Pancreas (tissue), 10 donors: ENCODE measurements at regions not wholly inside any gene's neighbourhood (a gene's known extent, or its start where the extent isn't known, plus 50 kb on each side); places are given as distances from the start of the nearest gene placed in this dataset.

Experiments used
- ATAC-seq, 4 donors: fragments of 200-7000 bp; cut with Tn5 transposase; one replicate each; pipeline versions ENCODE4 v1.8.0 to v1.9.1; 2020; ENCODE audit warnings: mild to moderate bottlenecking in 4 of 4, moderate library complexity in 4 of 4
- DNase-seq, 6 donors: peaks; one replicate each; pipeline ENCODE4 v3.0.0-alpha.2; 2020
- FAIRE-seq: peaks from 2 replicates; lab custom pipeline; 2012; peaks lifted over from hg19 to GRCh38; lab: Jason Lieb, UNC
- H3K27ac ChIP-seq, 4 donors: fragments of 200-600 bp; sonication (generic); 1 replicate in 3 of 4; 2 replicates in 1 of 4; pipeline versions ENCODE4 v1.5.0 to v1.8.0; 2020
- H3K27me3 ChIP-seq, 4 donors: fragments of 200-600 bp; one replicate each; pipeline ENCODE4 v1.8.0; 2021
- H3K36me3 ChIP-seq, 3 donors: fragments of 200-600 bp; sonication (generic) in 1 of 3; one replicate each; pipeline versions ENCODE4 v1.5.0 to v1.8.0; 2020 to 2021
- H3K4me1 ChIP-seq, 3 donors: fragments of 200-600 bp; one replicate each; pipeline ENCODE4 v1.8.0; 2021
- H3K4me3 ChIP-seq, 4 donors: fragments of 200-600 bp; sonication (generic) in 2 of 4; one replicate each; pipeline versions ENCODE4 v1.5.0 to v1.8.0; 2020 to 2021
- H3K9me3 ChIP-seq, 4 donors: fragments of 200-600 bp; one replicate each; pipeline ENCODE4 v1.8.0; 2021
- WGBS, 2 donors: extraction: QIAGEN DNeasy Blood & Tissue Kit; methylation state at CpG; one replicate each; pipeline ENCODE4 v1.1.7; 2013; 5-methylcytosine and 5-hydroxymethylcytosine counted together
- intact Hi-C, 3 donors: fragments of 100-400 bp; cut with DNase I; formaldehyde crosslinking; loops; one replicate each; pipeline versions ENCODE4 v1.11.1 to v1.14.2; 2022
- TF ChIP-seq, protein P1 (sequence below), 4 donors: fragments of 200-600 bp; sonication (generic) in 3 of 4; IDR thresholded peaks; one replicate each; pipeline versions ENCODE4 v1.5.0 to v1.8.0; 2021; ENCODE audit warnings: antibody characterized with exemption in 4 of 4
- donor health status: healthy with polysubstance abuse.
- donor health status: DM: no; HTN: no; CAD: no; lungs with moderate emphysema.
- donor health status: DM: no; HTN: no; CAD: no.
- donor health status: control.
- donor health status: control.
- donor health status: Bipolar disorder and iron deficiency.
- donor health status: DM: yes; HTN: yes; CAD: no.
- donor health status: DM: no; HTN: no; CAD: no.
- donor health status: DM: no; HTN: no; CAD: no.
- donor health status: DM: yes; HTN: yes; CAD: no.

DNA sequence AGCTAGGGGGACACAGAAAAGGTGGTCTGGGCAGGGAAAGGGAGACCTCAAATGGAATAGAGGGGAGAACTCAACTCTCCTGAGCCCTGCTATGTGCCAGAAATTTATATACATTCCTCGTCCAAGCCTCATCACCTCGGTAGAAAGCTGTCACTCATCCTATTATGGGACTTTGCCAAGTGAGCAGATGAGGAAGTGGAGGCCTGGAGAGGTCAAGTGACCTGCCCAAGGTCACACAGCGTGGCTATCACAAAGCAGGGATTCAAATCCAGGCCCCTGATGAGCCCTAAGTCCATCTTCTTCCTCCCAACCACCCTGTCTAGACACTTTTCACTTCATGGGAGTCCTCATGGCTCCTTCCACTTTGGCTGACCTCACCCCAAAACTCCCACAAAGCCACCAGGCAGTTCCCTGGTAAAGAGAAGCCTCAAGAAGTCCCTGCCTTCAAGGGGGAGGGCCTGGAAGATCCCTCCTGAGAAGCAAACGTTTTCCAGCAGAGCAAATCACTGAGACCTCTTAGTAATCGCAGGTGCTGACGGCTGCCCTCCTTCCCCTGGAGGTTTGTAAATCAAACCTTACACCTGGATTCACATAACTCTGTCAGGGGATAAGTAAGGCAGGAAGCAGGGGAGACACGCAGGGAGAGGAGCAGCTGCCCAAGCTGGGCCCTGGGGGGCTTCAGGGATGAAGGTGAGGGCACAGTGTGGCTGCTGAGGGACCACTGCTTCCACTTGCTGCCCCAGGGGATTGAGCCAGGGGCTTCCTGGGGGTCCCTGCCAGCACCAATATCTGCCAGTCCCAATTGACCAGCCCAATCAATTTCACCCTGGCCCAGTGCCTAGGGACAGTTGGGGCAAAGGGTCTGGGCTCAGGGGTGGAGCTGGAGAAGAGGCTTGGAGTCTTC is 351.2 kb downstream of the MATN1 start:
- Histone ChIP-seq H3K27me3 (no peaks in the 10 kb centered on the region), H3K4me3 (no peak overlapping the region), H3K4me1 (no peaks in the 10 kb centered on the region), H3K36me3 (no peaks in the 10 kb centered on the region), H3K27ac (no peak overlapping the region), H3K9me3 (no peaks in the 10 kb centered on the region)
- WGBS, 2 donors = 46 to 49% methylated on average over 7 of the region's 7 CpGs
- DNase-seq (no peak), FAIRE-seq (no peak), ATAC-seq (no peak)
- intact Hi-C loops = loop anchor here in 1 of 3 donors (10.0 kb wide), 1 partner anchor 1137 kb away; the partner anchor contains the start of genes MECR and PTPRU
- TF ChIP-seq, protein P1, sequence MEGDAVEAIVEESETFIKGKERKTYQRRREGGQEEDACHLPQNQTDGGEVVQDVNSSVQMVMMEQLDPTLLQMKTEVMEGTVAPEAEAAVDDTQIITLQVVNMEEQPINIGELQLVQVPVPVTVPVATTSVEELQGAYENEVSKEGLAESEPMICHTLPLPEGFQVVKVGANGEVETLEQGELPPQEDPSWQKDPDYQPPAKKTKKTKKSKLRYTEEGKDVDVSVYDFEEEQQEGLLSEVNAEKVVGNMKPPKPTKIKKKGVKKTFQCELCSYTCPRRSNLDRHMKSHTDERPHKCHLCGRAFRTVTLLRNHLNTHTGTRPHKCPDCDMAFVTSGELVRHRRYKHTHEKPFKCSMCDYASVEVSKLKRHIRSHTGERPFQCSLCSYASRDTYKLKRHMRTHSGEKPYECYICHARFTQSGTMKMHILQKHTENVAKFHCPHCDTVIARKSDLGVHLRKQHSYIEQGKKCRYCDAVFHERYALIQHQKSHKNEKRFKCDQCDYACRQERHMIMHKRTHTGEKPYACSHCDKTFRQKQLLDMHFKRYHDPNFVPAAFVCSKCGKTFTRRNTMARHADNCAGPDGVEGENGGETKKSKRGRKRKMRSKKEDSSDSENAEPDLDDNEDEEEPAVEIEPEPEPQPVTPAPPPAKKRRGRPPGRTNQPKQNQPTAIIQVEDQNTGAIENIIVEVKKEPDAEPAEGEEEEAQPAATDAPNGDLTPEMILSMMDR (IDR thresholded peaks at IDR 0.05) = no peak

GRCh38 chr1:30371179-30371788 is 352.1 kb downstream of the MATN1 start:
- no peaks in the 10 kb centered on the region for H3K4me1 ChIP-seq
- no peaks in the 10 kb centered on the region for H3K36me3 ChIP-seq
- H3K27me3 ChIP-seq = no peaks in the 10 kb centered on the region
- TF ChIP-seq, protein P1 (IDR thresholded peaks at IDR 0.05) = no peak
- no peaks in the 10 kb centered on the region for H3K9me3 ChIP-seq
- 83 to 88% methylated on average over 9 of the region's 9 CpGs for WGBS, 2 donors
- no peak overlapping the region for H3K4me3 ChIP-seq
- ATAC-seq (no peak), FAIRE-seq (no peak), DNase-seq (no peak)
- H3K27ac ChIP-seq = no peak overlapping the region
- intact Hi-C loops = loop anchor here in 1 of 3 donors (10.0 kb wide), 1 partner anchor 1136 kb away; the partner anchor contains the start of genes MECR and PTPRU

- no peak for ATAC-seq
- Histone ChIP-seq H3K36me3 (no peaks in the 10 kb centered on the region), H3K9me3 (no peaks in the 10 kb centered on the region), H3K27me3 (no peaks in the 10 kb centered on the region), H3K4me3 (no peak overlapping the region), H3K4me1 (no peaks in the 10 kb centered on the region), H3K27ac (no peak overlapping the region)
- no peak for DNase-seq
- TF ChIP-seq, protein P1 (IDR thresholded peaks at IDR 0.05) = no peak
- intact Hi-C loops = no loop called here
- no peak for FAIRE-seq
- 56 to 59% methylated on average over 6 of the region's 6 CpGs for WGBS, 2 donors
Observed at GRCh38 chr1:30368651-30369240, 354.6 kb downstream of the MATN1 start.

GRCh38 chr1:30366911-30367310 is 356.5 kb downstream of the MATN1 start:
- ATAC-seq (no peak), FAIRE-seq (no peak), DNase-seq (no peak)
- TF ChIP-seq, protein P1 (IDR thresholded peaks at IDR 0.05) = no peak
- no peak overlapping the region for H3K27ac ChIP-seq
- no peaks in the 10 kb centered on the region for H3K27me3 ChIP-seq
- H3K36me3 ChIP-seq = no peaks in the 10 kb centered on the region
- intact Hi-C loops = no loop called here
- WGBS, 2 donors = 49 to 60% methylated on average over 5 of the region's 5 CpGs
- no peaks in the 10 kb centered on the region for H3K9me3 ChIP-seq
- no peaks in the 10 kb centered on the region for H3K4me1 ChIP-seq
- no peak overlapping the region for H3K4me3 ChIP-seq
